ENCODE measurements at regions not wholly inside any gene's neighbourhood (a gene's known extent, or its start where the extent isn't known, plus 50 kb on each side); places are given as distances from the start of the nearest gene placed in this dataset.
"Not testable (repeated sequence)": the region's sequence is repeated elsewhere in the genome, so short reads cannot be mapped to it uniquely, and the experiment has no call there.

DNA sequence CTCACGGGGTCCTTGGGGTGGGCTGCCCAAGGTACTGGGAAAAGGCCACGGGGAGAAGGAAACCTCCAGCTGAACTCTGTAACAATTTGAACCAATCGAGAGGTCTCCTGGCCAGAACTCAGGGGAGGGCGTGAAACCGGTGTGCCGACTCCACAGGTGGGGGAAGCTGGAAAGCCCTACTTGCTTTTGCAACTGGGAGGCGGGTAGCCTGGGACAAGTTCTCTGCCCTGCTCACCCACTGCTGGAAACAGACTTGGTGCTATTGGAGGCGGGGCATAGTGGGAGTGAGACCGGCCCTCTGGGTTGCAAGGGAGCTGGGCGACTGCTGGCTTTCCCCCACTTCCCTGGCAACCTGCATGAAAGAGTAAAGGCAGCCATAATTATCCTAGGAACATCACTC is 73.2 kb upstream of the SLIT3 start:
- no peak for TF ChIP-seq SPI1 (IDR thresholded peaks at IDR 0.05; ENCODE audit: borderline replicate concordance, low read depth)
- no peak for TF ChIP-seq CTCF (IDR thresholded peaks at IDR 0.05; ENCODE audit: insufficient read depth, low read length)
- TF ChIP-seq, protein P1, sequence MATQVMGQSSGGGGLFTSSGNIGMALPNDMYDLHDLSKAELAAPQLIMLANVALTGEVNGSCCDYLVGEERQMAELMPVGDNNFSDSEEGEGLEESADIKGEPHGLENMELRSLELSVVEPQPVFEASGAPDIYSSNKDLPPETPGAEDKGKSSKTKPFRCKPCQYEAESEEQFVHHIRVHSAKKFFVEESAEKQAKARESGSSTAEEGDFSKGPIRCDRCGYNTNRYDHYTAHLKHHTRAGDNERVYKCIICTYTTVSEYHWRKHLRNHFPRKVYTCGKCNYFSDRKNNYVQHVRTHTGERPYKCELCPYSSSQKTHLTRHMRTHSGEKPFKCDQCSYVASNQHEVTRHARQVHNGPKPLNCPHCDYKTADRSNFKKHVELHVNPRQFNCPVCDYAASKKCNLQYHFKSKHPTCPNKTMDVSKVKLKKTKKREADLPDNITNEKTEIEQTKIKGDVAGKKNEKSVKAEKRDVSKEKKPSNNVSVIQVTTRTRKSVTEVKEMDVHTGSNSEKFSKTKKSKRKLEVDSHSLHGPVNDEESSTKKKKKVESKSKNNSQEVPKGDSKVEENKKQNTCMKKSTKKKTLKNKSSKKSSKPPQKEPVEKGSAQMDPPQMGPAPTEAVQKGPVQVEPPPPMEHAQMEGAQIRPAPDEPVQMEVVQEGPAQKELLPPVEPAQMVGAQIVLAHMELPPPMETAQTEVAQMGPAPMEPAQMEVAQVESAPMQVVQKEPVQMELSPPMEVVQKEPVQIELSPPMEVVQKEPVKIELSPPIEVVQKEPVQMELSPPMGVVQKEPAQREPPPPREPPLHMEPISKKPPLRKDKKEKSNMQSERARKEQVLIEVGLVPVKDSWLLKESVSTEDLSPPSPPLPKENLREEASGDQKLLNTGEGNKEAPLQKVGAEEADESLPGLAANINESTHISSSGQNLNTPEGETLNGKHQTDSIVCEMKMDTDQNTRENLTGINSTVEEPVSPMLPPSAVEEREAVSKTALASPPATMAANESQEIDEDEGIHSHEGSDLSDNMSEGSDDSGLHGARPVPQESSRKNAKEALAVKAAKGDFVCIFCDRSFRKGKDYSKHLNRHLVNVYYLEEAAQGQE (IDR thresholded peaks at IDR 0.05; ENCODE audit: insufficient replicate concordance, low read depth) = no peak
- no peak for TF ChIP-seq POLR2AphosphoS5 (IDR thresholded peaks at IDR 0.05; ENCODE audit: low read depth)
- no peak for TF ChIP-seq GABPA (IDR thresholded peaks at IDR 0.05; ENCODE audit: low read depth)
- no peak for DNase-seq (ENCODE audit: low read depth in 1 of 2, low spot score in 1 of 2)
- H3K27ac ChIP-seq (replicated peaks) = no peak overlapping the region
- no peak overlapping the region for H3K4me3 ChIP-seq (replicated peaks; ENCODE audit: insufficient read depth, low read length)
- H3K27me3 ChIP-seq (ENCODE audit: insufficient read depth, poor library complexity, severe bottlenecking) = no peaks in the 10 kb centered on the region

DNA sequence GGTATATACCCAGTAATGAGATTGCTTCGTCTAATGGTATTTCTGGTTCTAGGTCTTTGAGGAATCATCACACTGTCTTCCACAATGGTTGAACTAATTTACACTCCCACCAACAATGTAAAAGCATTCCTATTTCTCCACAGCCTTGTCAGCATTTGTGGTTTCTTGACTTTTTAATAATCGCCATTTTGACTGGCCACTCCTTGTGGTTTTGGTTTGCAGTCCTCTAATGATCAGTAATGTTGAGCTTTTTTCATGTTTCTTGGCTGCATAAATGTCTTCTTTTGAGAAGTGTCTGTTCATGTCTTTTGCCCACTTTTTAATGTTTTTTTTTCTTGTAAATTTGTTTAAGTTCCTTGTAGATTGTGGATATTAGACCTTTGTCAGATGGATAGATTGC is 70.9 kb upstream of the SLIT3 start:
- H3K4me3 ChIP-seq (replicated peaks; ENCODE audit: insufficient read depth, low read length); H3K27ac ChIP-seq (replicated peaks); H3K27me3 ChIP-seq (ENCODE audit: insufficient read depth, poor library complexity, severe bottlenecking); DNase-seq (ENCODE audit: low read depth in 1 of 2, low spot score in 1 of 2): not testable (repeated sequence)

GRCh38 chr5:169369130-169369529 is 68.2 kb upstream of the SLIT3 start:
- no peak for TF ChIP-seq CTCF (IDR thresholded peaks at IDR 0.05; ENCODE audit: insufficient read depth, low read length)
- no peak for TF ChIP-seq GABPA (IDR thresholded peaks at IDR 0.05; ENCODE audit: low read depth)
- TF ChIP-seq, protein P1 (IDR thresholded peaks at IDR 0.05; ENCODE audit: insufficient replicate concordance, low read depth) = no peak
- TF ChIP-seq SPI1 (IDR thresholded peaks at IDR 0.05; ENCODE audit: borderline replicate concordance, low read depth) = no peak
- TF ChIP-seq POLR2AphosphoS5 (IDR thresholded peaks at IDR 0.05; ENCODE audit: low read depth) = no peak
- Histone ChIP-seq H3K27ac (replicated peaks) (no peak overlapping the region), H3K27me3 (ENCODE audit: insufficient read depth, poor library complexity, severe bottlenecking) (no peaks in the 10 kb centered on the region), H3K4me3 (replicated peaks; ENCODE audit: insufficient read depth, low read length) (no peak overlapping the region)
- DNase-seq (ENCODE audit: low read depth in 1 of 2, low spot score in 1 of 2) = no peak

DNA sequence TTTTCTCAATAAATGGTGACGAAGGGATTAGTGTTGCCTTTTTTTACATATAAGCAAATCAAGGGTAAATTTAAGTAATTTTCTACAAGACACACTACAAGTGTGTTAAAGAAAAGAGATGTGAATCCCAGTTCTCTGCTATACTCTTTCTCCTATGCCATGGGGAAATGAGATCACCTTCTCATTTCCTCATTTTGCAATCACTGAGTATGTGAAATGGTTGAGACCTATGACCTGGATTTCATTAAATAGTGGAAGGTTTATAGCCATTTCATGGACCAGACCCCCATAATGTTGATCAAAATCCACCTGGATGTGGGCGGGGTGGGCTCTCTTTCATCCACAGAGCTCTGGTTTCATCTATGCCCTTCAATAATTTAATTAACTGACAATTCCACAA is 66.9 kb upstream of the SLIT3 start:
- Histone ChIP-seq H3K27ac (replicated peaks) (no peak overlapping the region), H3K27me3 (ENCODE audit: insufficient read depth, poor library complexity, severe bottlenecking) (no peaks in the 10 kb centered on the region), H3K4me3 (replicated peaks; ENCODE audit: insufficient read depth, low read length) (no peak overlapping the region)
- TF ChIP-seq GABPA (IDR thresholded peaks at IDR 0.05; ENCODE audit: low read depth) = no peak
- no peak for TF ChIP-seq POLR2AphosphoS5 (IDR thresholded peaks at IDR 0.05; ENCODE audit: low read depth)
- no peak for TF ChIP-seq CTCF (IDR thresholded peaks at IDR 0.05; ENCODE audit: insufficient read depth, low read length)
- TF ChIP-seq, protein P1 (IDR thresholded peaks at IDR 0.05; ENCODE audit: insufficient replicate concordance, low read depth) = no peak
- no peak for TF ChIP-seq SPI1 (IDR thresholded peaks at IDR 0.05; ENCODE audit: borderline replicate concordance, low read depth)
- DNase-seq (ENCODE audit: low read depth in 1 of 2, low spot score in 1 of 2) = no peak

All from HL-60 (cell line).